ENCODE measurements at regions not wholly inside any gene's neighbourhood (a gene's known extent, or its start where the extent isn't known, plus 50 kb on each side); places are given as distances from the start of the nearest gene placed in this dataset.

GRCh38 chr4:167614866-167615265 is 380.6 kb upstream of the SPOCK3 start:
- Mint-ChIP-seq H3K4me3 (no peak overlapping the region), H3K27ac (no peak overlapping the region), H3K4me1 (no peaks in the 10 kb centered on the region), H3K9me3 (peaks cover 15% of the 10 kb centered on the region), H3K36me3 (peaks cover 4% of the 10 kb centered on the region; the same call in 1 of the 2 replicates), H3K27me3 (ENCODE audit: low read depth) (peaks cover 3% of the 10 kb centered on the region; the same call in 1 of the 2 replicates)
- ChIA-PET CTCF (no interaction called here), POLR2A (no interaction called here)
- ATAC-seq (no peak), DNase-seq (ENCODE audit: low spot score) (no peak)
- TF ChIP-seq, protein P1, sequence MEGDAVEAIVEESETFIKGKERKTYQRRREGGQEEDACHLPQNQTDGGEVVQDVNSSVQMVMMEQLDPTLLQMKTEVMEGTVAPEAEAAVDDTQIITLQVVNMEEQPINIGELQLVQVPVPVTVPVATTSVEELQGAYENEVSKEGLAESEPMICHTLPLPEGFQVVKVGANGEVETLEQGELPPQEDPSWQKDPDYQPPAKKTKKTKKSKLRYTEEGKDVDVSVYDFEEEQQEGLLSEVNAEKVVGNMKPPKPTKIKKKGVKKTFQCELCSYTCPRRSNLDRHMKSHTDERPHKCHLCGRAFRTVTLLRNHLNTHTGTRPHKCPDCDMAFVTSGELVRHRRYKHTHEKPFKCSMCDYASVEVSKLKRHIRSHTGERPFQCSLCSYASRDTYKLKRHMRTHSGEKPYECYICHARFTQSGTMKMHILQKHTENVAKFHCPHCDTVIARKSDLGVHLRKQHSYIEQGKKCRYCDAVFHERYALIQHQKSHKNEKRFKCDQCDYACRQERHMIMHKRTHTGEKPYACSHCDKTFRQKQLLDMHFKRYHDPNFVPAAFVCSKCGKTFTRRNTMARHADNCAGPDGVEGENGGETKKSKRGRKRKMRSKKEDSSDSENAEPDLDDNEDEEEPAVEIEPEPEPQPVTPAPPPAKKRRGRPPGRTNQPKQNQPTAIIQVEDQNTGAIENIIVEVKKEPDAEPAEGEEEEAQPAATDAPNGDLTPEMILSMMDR (IDR thresholded peaks at IDR 0.05), result no peak
- TF ChIP-seq RORB (CRISPR knock-in tag; IDR thresholded peaks at IDR 0.05) (no peak), CDX4 (CRISPR knock-in tag; IDR thresholded peaks at IDR 0.05; ENCODE audit: borderline replicate concordance) (no peak), ESRRA (CRISPR knock-in tag; IDR thresholded peaks at IDR 0.05; ENCODE audit: borderline replicate concordance) (no peak), SOX15 (CRISPR knock-in tag; IDR thresholded peaks at IDR 0.05) (no peak), NFATC4 (CRISPR knock-in tag; IDR thresholded peaks at IDR 0.05) (no peak), ETV6 (CRISPR knock-in tag; IDR thresholded peaks at IDR 0.05) (no peak), ZSCAN18 (CRISPR knock-in tag; IDR thresholded peaks at IDR 0.05) (no peak), E2F5 (CRISPR knock-in tag; IDR thresholded peaks at IDR 0.05) (no peak), ZNF317 (CRISPR knock-in tag; IDR thresholded peaks at IDR 0.05; ENCODE audit: borderline replicate concordance, low read depth) (no peak), MYBL2 (CRISPR knock-in tag; IDR thresholded peaks at IDR 0.05) (no peak), SP1 (CRISPR knock-in tag; conservative IDR thresholded peaks at IDR 0.05) (no peak), FOXP1 (CRISPR knock-in tag; IDR thresholded peaks at IDR 0.05; ENCODE audit: borderline replicate concordance) (no peak), TCF7 (CRISPR knock-in tag; IDR thresholded peaks at IDR 0.05; ENCODE audit: low read depth) (no peak), ELF4 (CRISPR knock-in tag; IDR thresholded peaks at IDR 0.05; ENCODE audit: low read depth) (no peak), ZNF396 (CRISPR knock-in tag; IDR thresholded peaks at IDR 0.05; ENCODE audit: borderline replicate concordance) (no peak)
- TF ChIP-seq, protein P2, sequence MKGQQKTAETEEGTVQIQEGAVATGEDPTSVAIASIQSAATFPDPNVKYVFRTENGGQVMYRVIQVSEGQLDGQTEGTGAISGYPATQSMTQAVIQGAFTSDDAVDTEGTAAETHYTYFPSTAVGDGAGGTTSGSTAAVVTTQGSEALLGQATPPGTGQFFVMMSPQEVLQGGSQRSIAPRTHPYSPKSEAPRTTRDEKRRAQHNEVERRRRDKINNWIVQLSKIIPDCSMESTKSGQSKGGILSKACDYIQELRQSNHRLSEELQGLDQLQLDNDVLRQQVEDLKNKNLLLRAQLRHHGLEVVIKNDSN (CRISPR knock-in tag; IDR thresholded peaks at IDR 0.05), result no peak
- TF ChIP-seq, protein P3, sequence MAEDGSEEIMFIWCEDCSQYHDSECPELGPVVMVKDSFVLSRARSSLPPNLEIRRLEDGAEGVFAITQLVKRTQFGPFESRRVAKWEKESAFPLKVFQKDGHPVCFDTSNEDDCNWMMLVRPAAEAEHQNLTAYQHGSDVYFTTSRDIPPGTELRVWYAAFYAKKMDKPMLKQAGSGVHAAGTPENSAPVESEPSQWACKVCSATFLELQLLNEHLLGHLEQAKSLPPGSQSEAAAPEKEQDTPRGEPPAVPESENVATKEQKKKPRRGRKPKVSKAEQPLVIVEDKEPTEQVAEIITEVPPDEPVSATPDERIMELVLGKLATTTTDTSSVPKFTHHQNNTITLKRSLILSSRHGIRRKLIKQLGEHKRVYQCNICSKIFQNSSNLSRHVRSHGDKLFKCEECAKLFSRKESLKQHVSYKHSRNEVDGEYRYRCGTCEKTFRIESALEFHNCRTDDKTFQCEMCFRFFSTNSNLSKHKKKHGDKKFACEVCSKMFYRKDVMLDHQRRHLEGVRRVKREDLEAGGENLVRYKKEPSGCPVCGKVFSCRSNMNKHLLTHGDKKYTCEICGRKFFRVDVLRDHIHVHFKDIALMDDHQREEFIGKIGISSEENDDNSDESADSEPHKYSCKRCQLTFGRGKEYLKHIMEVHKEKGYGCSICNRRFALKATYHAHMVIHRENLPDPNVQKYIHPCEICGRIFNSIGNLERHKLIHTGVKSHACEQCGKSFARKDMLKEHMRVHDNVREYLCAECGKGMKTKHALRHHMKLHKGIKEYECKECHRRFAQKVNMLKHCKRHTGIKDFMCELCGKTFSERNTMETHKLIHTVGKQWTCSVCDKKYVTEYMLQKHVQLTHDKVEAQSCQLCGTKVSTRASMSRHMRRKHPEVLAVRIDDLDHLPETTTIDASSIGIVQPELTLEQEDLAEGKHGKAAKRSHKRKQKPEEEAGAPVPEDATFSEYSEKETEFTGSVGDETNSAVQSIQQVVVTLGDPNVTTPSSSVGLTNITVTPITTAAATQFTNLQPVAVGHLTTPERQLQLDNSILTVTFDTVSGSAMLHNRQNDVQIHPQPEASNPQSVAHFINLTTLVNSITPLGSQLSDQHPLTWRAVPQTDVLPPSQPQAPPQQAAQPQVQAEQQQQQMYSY (CRISPR knock-in tag; IDR thresholded peaks at IDR 0.05), result no peak
- TF ChIP-seq, protein P4, sequence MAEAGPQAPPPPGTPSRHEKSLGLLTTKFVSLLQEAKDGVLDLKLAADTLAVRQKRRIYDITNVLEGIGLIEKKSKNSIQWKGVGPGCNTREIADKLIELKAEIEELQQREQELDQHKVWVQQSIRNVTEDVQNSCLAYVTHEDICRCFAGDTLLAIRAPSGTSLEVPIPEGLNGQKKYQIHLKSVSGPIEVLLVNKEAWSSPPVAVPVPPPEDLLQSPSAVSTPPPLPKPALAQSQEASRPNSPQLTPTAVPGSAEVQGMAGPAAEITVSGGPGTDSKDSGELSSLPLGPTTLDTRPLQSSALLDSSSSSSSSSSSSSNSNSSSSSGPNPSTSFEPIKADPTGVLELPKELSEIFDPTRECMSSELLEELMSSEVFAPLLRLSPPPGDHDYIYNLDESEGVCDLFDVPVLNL (CRISPR knock-in tag; IDR thresholded peaks at IDR 0.05; ENCODE audit: borderline replicate concordance, low read depth), result no peak
